Right lobe of liver (tissue), 6 donors: ENCODE measurements at regions not wholly inside any gene's neighbourhood (a gene's known extent, or its start where the extent isn't known, plus 50 kb on each side); places are given as distances from the start of the nearest gene placed in this dataset.

ENCODE experiments used
- ATAC-seq, 4 donors: fragments of 200-7000 bp; cut with Tn5 transposase; one replicate each; pipeline ENCODE4 v1.9.1; 2020; ENCODE audit warnings: mild to moderate bottlenecking in 4 of 4, moderate library complexity in 4 of 4
- DNase-seq, 3 donors: peaks; one replicate each; pipeline ENCODE4 v3.0.0-alpha.2; 2020
- H3K27ac ChIP-seq, 3 donors: fragments of 200-600 bp; one replicate each; pipeline ENCODE4 v1.8.0; 2022
- H3K27me3 ChIP-seq, 2 donors: fragments of 200-600 bp; one replicate each; pipeline ENCODE4 v1.8.0; 2022
- H3K36me3 ChIP-seq, 4 donors: fragments of 200-600 bp; sonication (generic) in 1 of 4; one replicate each; pipeline versions ENCODE4 v1.5.1 to v1.8.0; 2017 to 2022; ENCODE audit warnings: control low read depth in 1 of 4
- H3K4me1 ChIP-seq, 4 donors: fragments of 200-600 bp; sonication (generic) in 1 of 4; one replicate each; pipeline versions ENCODE4 v1.5.1 to v1.8.0; 2017 to 2022; ENCODE audit warnings: control low read depth in 1 of 4
- H3K4me3 ChIP-seq, 3 donors: fragments of 200-600 bp; one replicate each; pipeline ENCODE4 v1.8.0; 2022
- H3K9me3 ChIP-seq, 4 donors: fragments of 200-600 bp; sonication (generic) in 1 of 4; one replicate each; pipeline versions ENCODE4 v1.5.1 to v1.8.0; 2017 to 2022; ENCODE audit warnings: control low read depth in 1 of 4
- CTCF ChIP-seq, 4 donors: fragments of 200-600 bp in 3 of 4; fragments of 450-650 bp in 1 of 4; IDR thresholded peaks; one replicate each; pipeline versions ENCODE4 v1.5.1 to v1.8.0; 2016 to 2022; ENCODE audit warnings: antibody characterized with exemption in 4 of 4, mild to moderate bottlenecking in 2 of 4
- POLR2A ChIP-seq: fragments of 450-650 bp; IDR thresholded peaks from one replicate; pipeline ENCODE4 v1.6.1; 2017; ENCODE audit warnings: antibody characterized with exemption, mild to moderate bottlenecking
- WGBS: methylation state at CpG from one replicate; pipeline ENCODE4 v1.1.6; 2018; ENCODE audit warnings: low coverage, low lambda C conversion rate; ENCODE audit not compliant: insufficient coverage; ENCODE audit errors: missing lambda C conversion rate; 5-methylcytosine and 5-hydroxymethylcytosine counted together
- intact Hi-C, 2 donors: fragments of 100-400 bp; cut with DNase I; formaldehyde crosslinking; loops; one replicate each; pipeline versions ENCODE4 v1.11.2 to v1.14.1; 2022
- donor health status: DM: no; HTN: yes; CAD: no.
- donor health status: DM: no; HTN: no; CAD: no.
- donor health status: DM: no; HTN: no; CAD: no.
- donor health status: DM: no; HTN: yes; CAD: no.
- donor health status: DM: no; HTN: yes; CAD: no.

GRCh38 chr2:20542269-20542668 lies 95.4 kb downstream of the RHOB start:
- WGBS = 87% methylated on average over 12 of the region's 13 CpGs
- Histone ChIP-seq H3K27ac (no peak overlapping the region), H3K4me1 (peaks cover 0 to 39% (median 15%) of the 10 kb centered on the region in 4 donors), H3K4me3 (no peak overlapping the region), H3K36me3 (no peaks in the 10 kb centered on the region), H3K9me3 (no peaks in the 10 kb centered on the region), H3K27me3 (no peaks in the 10 kb centered on the region)
- DNase-seq (no peak), ATAC-seq (no peak)
- TF ChIP-seq CTCF (IDR thresholded peaks at IDR 0.05) = no peak
- no peak for TF ChIP-seq POLR2A
- intact Hi-C loops = loop anchor here in 1 of 2 donors (5.0 kb wide), 1 partner anchor 45 kb away; no protein-coding TSS in a partner anchor

DNA sequence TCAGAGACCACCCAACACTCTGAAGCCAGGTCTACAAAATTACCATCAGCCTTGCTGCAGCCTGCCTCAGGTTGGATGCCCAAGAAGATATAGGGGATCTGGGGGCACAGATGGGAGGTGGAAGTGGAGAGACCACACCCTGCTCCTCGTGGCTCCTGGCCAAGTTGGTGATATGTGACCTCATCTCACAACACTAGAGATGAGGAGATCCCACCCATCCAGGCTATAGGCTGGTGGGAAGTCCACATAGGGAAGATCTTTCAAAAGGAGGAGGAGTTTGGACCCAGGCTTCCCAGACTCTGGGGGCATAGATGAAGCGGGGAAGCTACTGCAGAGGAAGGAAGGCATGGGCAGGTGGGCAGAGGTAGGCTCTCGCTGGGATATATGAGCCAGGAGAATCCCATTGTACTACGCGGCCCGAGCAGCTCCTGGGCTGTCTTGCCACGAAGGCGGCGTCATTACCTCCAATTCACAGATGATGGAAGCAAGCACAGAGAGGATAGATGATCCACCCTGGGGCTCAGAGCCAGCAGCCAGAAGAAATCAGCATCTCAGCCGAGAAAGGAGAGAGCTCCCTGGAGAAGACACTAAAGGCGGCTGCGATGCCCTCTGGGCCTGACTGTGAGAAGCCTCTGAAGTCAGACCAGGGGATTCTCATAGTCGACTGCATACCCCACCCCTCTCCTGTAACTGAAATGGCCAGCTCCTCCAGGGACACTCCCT lies 96.0 kb downstream of the RHOB start:
- intact Hi-C loops = loop anchor here in 1 of 2 donors (5.0 kb wide), 1 partner anchor 44 kb away; no protein-coding TSS in a partner anchor
- WGBS = 89% methylated on average over 10 of the region's 13 CpGs
- no peak for TF ChIP-seq CTCF (IDR thresholded peaks at IDR 0.05)
- no peak for TF ChIP-seq POLR2A
- ATAC-seq (no peak), DNase-seq (no peak)
- Histone ChIP-seq H3K9me3 (no peaks in the 10 kb centered on the region), H3K27ac (no peak overlapping the region), H3K36me3 (no peaks in the 10 kb centered on the region), H3K4me3 (no peak overlapping the region), H3K4me1 (peaks cover 0 to 33% (median 12%) of the 10 kb centered on the region in 4 donors), H3K27me3 (no peaks in the 10 kb centered on the region)

DNA sequence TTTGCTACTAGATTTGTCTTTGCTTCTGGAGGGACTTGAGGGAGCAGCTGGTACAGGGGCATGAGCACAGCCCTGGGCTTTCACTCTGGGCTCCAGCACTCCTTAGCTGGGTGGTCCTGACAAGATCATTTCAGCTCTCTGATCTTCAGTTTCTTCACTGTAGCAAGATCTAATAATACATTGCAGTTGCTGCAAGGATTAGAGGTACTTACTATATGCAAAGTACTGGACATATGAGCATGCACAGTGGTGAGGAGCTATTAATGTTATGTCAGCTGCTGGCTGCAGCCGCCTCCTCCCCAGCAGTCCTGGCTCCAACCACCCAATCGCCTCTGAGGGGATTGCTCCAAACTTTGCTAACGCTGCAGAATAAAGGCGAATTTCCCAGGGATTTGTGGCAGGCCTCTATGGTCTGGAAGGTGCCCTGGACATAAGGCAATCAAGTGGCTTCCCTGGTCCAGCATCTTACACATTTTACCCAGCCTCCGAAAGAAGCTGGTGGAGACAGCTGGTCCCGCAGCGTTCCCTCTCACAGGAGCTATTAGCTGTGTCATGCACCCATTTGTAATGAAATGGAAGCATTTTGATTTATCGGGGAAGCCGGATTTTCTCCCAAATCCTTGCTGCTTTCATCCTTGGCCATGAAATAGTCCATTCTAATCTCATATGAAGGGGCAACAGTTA lies 96.7 kb downstream of the RHOB start:
- Histone ChIP-seq H3K9me3 (no peaks in the 10 kb centered on the region), H3K4me3 (no peak overlapping the region), H3K27me3 (no peaks in the 10 kb centered on the region), H3K4me1 (peaks cover 0 to 27% (median 9%) of the 10 kb centered on the region in 4 donors), H3K27ac (no peak overlapping the region), H3K36me3 (no peaks in the 10 kb centered on the region)
- TF ChIP-seq CTCF (IDR thresholded peaks at IDR 0.05) (no peak), POLR2A (no peak)
- DNase-seq (no peak), ATAC-seq (no peak)
- intact Hi-C loops = loop anchor here in 1 of 2 donors (5.0 kb wide), 1 partner anchor 44 kb away; no protein-coding TSS in a partner anchor
- WGBS = 87% methylated on average over 2 of the region's 9 CpGs

GRCh38 chr2:20544153-20544747 lies 97.4 kb downstream of the RHOB start:
- intact Hi-C loops = loop anchor here in 1 of 2 donors (5.0 kb wide), 1 partner anchor 43 kb away; no protein-coding TSS in a partner anchor
- 80% methylated on average over 1 of the region's 8 CpGs for WGBS
- peaks cover 0 to 22% (median 7%) of the 10 kb centered on the region in 4 donors for H3K4me1 ChIP-seq
- H3K27me3 ChIP-seq = no peaks in the 10 kb centered on the region
- H3K36me3 ChIP-seq = no peaks in the 10 kb centered on the region
- H3K27ac ChIP-seq = no peak overlapping the region
- DNase-seq = no peak
- no peak overlapping the region for H3K4me3 ChIP-seq
- ATAC-seq = no peak
- no peak for TF ChIP-seq POLR2A
- no peak for TF ChIP-seq CTCF (IDR thresholded peaks at IDR 0.05)
- no peaks in the 10 kb centered on the region for H3K9me3 ChIP-seq
